ENCODE measurements at regions not wholly inside any gene's neighbourhood (a gene's known extent, or its start where the extent isn't known, plus 50 kb on each side); places are given as distances from the start of the nearest gene placed in this dataset.

DNA sequence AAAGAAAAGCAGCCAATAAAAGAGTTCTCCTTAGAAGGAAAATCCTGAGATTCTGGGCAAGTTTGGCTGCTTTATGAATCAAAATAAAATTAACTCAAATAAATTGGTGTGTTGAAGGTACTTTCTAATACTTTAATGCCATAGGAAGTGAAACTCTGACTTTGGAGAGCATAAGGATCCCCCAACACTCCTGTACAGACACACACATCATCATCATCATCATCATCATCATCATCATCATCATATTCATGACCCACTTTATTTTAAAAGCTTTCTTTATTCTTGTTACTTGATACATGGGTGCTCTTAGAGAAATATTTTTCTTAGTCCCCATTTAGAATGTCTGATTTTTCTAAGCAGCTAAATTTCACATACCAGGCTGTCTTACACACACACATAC lies 283.1 kb upstream of the CYRIA start:
- no peak for TF ChIP-seq ZNF121 (tag by site-specific recombination; IDR thresholded peaks at IDR 0.05)
- TF ChIP-seq, protein P1, sequence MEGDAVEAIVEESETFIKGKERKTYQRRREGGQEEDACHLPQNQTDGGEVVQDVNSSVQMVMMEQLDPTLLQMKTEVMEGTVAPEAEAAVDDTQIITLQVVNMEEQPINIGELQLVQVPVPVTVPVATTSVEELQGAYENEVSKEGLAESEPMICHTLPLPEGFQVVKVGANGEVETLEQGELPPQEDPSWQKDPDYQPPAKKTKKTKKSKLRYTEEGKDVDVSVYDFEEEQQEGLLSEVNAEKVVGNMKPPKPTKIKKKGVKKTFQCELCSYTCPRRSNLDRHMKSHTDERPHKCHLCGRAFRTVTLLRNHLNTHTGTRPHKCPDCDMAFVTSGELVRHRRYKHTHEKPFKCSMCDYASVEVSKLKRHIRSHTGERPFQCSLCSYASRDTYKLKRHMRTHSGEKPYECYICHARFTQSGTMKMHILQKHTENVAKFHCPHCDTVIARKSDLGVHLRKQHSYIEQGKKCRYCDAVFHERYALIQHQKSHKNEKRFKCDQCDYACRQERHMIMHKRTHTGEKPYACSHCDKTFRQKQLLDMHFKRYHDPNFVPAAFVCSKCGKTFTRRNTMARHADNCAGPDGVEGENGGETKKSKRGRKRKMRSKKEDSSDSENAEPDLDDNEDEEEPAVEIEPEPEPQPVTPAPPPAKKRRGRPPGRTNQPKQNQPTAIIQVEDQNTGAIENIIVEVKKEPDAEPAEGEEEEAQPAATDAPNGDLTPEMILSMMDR (tag by site-specific recombination; IDR thresholded peaks at IDR 0.05) = no peak
- no peak for TF ChIP-seq KLF16 (tag by site-specific recombination; IDR thresholded peaks at IDR 0.05)
- no peak for TF ChIP-seq ZNF292 (tag by site-specific recombination; IDR thresholded peaks at IDR 0.05; ENCODE audit: borderline replicate concordance, low read depth)
- no peak for TF ChIP-seq ZNF777 (tag by site-specific recombination; IDR thresholded peaks at IDR 0.05; ENCODE audit: borderline replicate concordance)
- TF ChIP-seq ZBTB6 (tag by site-specific recombination; IDR thresholded peaks at IDR 0.05) = no peak
- TF ChIP-seq ZNF132 (tag by site-specific recombination; IDR thresholded peaks at IDR 0.05; ENCODE audit: borderline replicate concordance) = no peak
